Natural killer cell (primary cell): ENCODE measurements at regions not wholly inside any gene's neighbourhood (a gene's known extent, or its start where the extent isn't known, plus 50 kb on each side); places are given as distances from the start of the nearest gene placed in this dataset.

Experiments
- ATAC-seq, 3 donors: fragments of 150-1000 bp in 2 of 3; fragments of 200-7000 bp in 1 of 3; cut with Tn5 transposase; 1 replicate in 1 of 3; 2 replicates in 2 of 3; pipeline ENCODE4 v1.10.0; 2021; ENCODE audit warnings: mild to moderate bottlenecking in 2 of 3, moderate library complexity in 2 of 3
- DNase-seq, 2 donors: peaks; one replicate each; pipeline versions ENCODE4 v3.0.0 to v3.0.0-alpha.2; 2013 to 2021; ENCODE audit warnings: mixed read lengths in 1 of 2
- H3K27ac ChIP-seq: one replicate; pipeline ENCODE4 v1.5.1; 2013; ENCODE audit warnings: mild to moderate bottlenecking, low read length
- H3K27me3 ChIP-seq: one replicate; pipeline ENCODE4 v1.6.1; 2013; ENCODE audit warnings: low read length; ENCODE audit not compliant: control insufficient read depth, insufficient read depth
- H3K36me3 ChIP-seq: one replicate; pipeline ENCODE4 v1.6.1; 2013; ENCODE audit warnings: low read length; ENCODE audit not compliant: control insufficient read depth, insufficient read depth
- H3K4me1 ChIP-seq: one replicate; pipeline ENCODE4 v1.6.1; 2013; ENCODE audit warnings: low read length; ENCODE audit not compliant: control insufficient read depth, insufficient read depth
- H3K4me3 ChIP-seq: one replicate; pipeline ENCODE4 v1.5.1; 2013; ENCODE audit warnings: low read length
- H3K9me3 ChIP-seq: one replicate; pipeline ENCODE4 v1.6.1; 2013; ENCODE audit warnings: low read length; ENCODE audit not compliant: control insufficient read depth, insufficient read depth
- H3K27ac Mint-ChIP-seq, 2 donors: one replicate each; pipeline ENCODE4 v1.8.0; 2022; ENCODE audit warnings: mild to moderate bottlenecking in 2 of 2, mixed read lengths in 2 of 2, moderate library complexity in 1 of 2
- H3K27me3 Mint-ChIP-seq, 2 donors: one replicate each; pipeline ENCODE4 v1.8.0; 2022; ENCODE audit warnings: low read depth in 2 of 2, mixed read lengths in 2 of 2
- H3K36me3 Mint-ChIP-seq: one replicate; pipeline ENCODE4 v1.8.0; 2022; ENCODE audit warnings: mixed read lengths
- H3K4me1 Mint-ChIP-seq, 2 donors: one replicate each; pipeline ENCODE4 v1.8.0; 2022; ENCODE audit warnings: mixed read lengths in 2 of 2
- H3K4me3 Mint-ChIP-seq: one replicate; pipeline ENCODE4 v1.8.0; 2022; ENCODE audit warnings: mild to moderate bottlenecking, moderate library complexity, mixed read lengths
- H3K9me3 Mint-ChIP-seq, 2 donors: one replicate each; pipeline ENCODE4 v1.8.0; 2022; ENCODE audit warnings: mixed read lengths in 2 of 2
- WGBS: methylation state at CpG from one replicate; pipeline ENCODE4 v1.1.7; 2013; ENCODE audit warnings: missing lambda C conversion rate; ENCODE audit not compliant: insufficient coverage; 5-methylcytosine and 5-hydroxymethylcytosine counted together
- intact Hi-C: fragments of 100-400 bp; cut with micrococcal nuclease; formaldehyde crosslinking; loops from one replicate; pipeline ENCODE4 v1.14.2; 2022
- TF ChIP-seq, protein P1 (sequence below): fragments of 200-600 bp; IDR thresholded peaks from one replicate; pipeline ENCODE4 v1.8.0; 2022; ENCODE audit warnings: antibody characterized with exemption

DNA sequence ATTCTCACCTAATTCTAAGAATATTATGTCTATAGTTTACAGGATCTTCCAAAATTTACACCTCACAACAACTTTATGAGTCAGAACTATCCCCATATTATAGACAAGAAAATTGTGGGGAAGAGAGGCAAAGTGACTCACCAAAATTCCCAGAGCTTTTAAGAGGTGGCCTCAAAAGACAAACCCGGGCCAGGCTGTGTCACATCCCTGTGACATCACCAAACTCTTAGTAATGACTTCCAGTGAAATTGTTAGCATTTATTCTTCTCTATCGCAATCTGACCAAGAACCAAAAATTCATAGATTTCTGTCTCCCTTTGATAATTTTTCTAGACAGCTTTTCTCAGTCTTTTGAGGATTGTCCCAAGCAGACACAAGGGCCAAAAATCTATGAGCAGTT is 134.3 kb downstream of the SNX19 start:
- H3K4me1 Mint-ChIP-seq: no peaks in the 10 kb centered on the region
- ATAC-seq: no peak
- no peak overlapping the region for H3K27ac ChIP-seq

DNA sequence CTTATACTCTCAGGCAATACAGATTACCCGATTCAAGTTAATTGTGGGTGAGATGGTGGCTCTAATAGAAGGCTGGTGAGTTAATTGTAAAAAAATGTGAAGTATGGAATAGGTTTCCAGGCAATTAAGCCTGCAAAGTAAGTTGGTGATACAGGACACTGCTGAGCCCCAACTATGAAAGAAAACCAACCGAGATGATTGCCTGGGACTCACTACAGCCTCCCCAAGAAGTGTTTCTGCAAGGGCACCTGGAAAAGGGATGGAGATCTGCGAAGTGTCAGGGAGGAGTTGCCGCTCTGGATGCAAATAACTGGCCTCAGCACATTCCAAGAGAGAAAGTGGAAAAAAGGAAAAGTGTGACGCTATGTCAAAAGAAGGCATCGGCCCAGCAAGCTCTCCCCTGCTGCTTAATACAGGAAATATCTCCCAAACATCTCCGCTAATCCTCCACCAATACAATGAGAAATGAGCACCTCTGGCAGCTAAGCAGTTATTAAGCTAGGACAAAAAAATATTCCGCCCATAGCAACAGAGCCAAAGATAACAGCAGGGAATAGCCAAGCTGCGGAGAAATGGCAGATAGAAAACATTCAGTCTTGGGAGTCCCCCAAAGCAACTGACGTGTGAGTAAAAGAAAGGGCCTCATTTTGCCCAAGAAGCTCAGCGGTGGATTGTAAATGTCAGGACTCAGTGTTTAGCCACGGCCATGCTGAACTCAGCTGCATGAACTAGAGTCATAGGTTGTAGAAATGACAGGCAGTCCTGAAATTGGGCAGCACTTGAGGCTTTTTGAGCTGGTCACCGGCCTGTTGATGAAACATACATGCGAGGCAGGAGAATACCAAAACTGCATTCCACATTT is 133.7 kb downstream of the SNX19 start:
- H3K9me3 Mint-ChIP-seq: no peaks in the 10 kb centered on the region
- TF ChIP-seq, protein P1, sequence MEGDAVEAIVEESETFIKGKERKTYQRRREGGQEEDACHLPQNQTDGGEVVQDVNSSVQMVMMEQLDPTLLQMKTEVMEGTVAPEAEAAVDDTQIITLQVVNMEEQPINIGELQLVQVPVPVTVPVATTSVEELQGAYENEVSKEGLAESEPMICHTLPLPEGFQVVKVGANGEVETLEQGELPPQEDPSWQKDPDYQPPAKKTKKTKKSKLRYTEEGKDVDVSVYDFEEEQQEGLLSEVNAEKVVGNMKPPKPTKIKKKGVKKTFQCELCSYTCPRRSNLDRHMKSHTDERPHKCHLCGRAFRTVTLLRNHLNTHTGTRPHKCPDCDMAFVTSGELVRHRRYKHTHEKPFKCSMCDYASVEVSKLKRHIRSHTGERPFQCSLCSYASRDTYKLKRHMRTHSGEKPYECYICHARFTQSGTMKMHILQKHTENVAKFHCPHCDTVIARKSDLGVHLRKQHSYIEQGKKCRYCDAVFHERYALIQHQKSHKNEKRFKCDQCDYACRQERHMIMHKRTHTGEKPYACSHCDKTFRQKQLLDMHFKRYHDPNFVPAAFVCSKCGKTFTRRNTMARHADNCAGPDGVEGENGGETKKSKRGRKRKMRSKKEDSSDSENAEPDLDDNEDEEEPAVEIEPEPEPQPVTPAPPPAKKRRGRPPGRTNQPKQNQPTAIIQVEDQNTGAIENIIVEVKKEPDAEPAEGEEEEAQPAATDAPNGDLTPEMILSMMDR: no peak
- Histone ChIP-seq H3K27ac (no peak overlapping the region), H3K4me3 (no peak overlapping the region), H3K9me3 (no peaks in the 10 kb centered on the region), H3K4me1 (no peaks in the 10 kb centered on the region), H3K27me3 (no peaks in the 10 kb centered on the region), H3K36me3 (no peaks in the 10 kb centered on the region)
- no peaks in the 10 kb centered on the region for H3K4me1 Mint-ChIP-seq
- DNase-seq (no peak), ATAC-seq (no peak)
- 91% methylated on average over 14 of the region's 14 CpGs for WGBS
- H3K27me3 Mint-ChIP-seq: peaks cover 3 to 19% of the 10 kb centered on the region in 2 donors
- no peak overlapping the region for H3K27ac Mint-ChIP-seq
- no peaks in the 10 kb centered on the region for H3K36me3 Mint-ChIP-seq
- no peak overlapping the region for H3K4me3 Mint-ChIP-seq
- intact Hi-C loops: no loop called here

More for the DNA sequence above, 134.3 kb downstream of the SNX19 start:
- no peaks in the 10 kb centered on the region for H3K36me3 ChIP-seq
- Mint-ChIP-seq H3K27me3 (peaks cover 6 to 15% of the 10 kb centered on the region in 2 donors), H3K4me3 (no peak overlapping the region), H3K27ac (no peak overlapping the region), H3K36me3 (no peaks in the 10 kb centered on the region), H3K9me3 (no peaks in the 10 kb centered on the region)
- no peak overlapping the region for H3K4me3 ChIP-seq
- WGBS: 71% methylated on average over 2 of the region's 2 CpGs
- no peaks in the 10 kb centered on the region for H3K27me3 ChIP-seq
- H3K9me3 ChIP-seq: no peaks in the 10 kb centered on the region
- DNase-seq: no peak
- intact Hi-C loops: no loop called here
- TF ChIP-seq, protein P1: no peak
- H3K4me1 ChIP-seq: no peaks in the 10 kb centered on the region

DNA sequence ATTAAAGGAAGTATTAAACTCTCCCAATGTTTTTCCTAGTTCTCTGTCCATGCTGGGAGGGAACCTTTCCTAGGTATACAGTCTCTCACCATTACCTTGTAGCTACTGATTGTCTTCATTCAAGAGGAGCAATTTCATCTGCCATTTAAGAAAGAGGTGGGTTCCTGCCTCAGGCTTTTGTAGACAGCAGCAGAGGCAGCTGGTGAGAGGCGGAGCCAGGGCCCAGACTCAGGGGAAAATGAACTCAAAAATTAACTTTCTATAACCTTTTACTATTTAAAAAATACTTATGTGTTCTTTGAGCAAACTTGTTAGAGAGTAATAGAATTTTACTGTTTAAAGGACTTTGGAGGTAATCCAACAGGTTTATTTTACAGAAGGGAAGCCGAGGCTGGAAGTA is 133.0 kb downstream of the SNX19 start:
- Histone ChIP-seq H3K4me3 (no peak overlapping the region), H3K9me3 (no peaks in the 10 kb centered on the region), H3K4me1 (no peaks in the 10 kb centered on the region), H3K36me3 (no peaks in the 10 kb centered on the region), H3K27ac (no peak overlapping the region), H3K27me3 (no peaks in the 10 kb centered on the region)
- WGBS: 100% methylated on average over 1 of the region's 2 CpGs
- no peak overlapping the region for H3K27ac Mint-ChIP-seq
- DNase-seq (no peak), ATAC-seq (no peak)
- no peak overlapping the region for H3K4me3 Mint-ChIP-seq
- TF ChIP-seq, protein P1: no peak
- H3K36me3 Mint-ChIP-seq: no peaks in the 10 kb centered on the region
- H3K4me1 Mint-ChIP-seq: no peaks in the 10 kb centered on the region
- no peaks in the 10 kb centered on the region for H3K9me3 Mint-ChIP-seq
- intact Hi-C loops: no loop called here
- H3K27me3 Mint-ChIP-seq: peaks cover 0 to 16% of the 10 kb centered on the region in 2 donors
